Urinary bladder (tissue), 3 donors: ENCODE measurements at regions not wholly inside any gene's neighbourhood (a gene's known extent, or its start where the extent isn't known, plus 50 kb on each side); places are given as distances from the start of the nearest gene placed in this dataset.

ENCODE experiments used
- DNase-seq: peaks from one replicate; pipeline ENCODE4 v3.0.0-alpha.2; 2015; ENCODE audit errors: extremely low spot score
- H3K27ac ChIP-seq: one replicate; pipeline ENCODE4 v1.5.1; 2013; ENCODE audit warnings: low read depth, mild to moderate bottlenecking, moderate library complexity
- H3K36me3 ChIP-seq: one replicate; pipeline ENCODE4 v1.6.1; 2013; ENCODE audit warnings: mild to moderate bottlenecking, moderate library complexity; ENCODE audit not compliant: insufficient read depth
- H3K4me1 ChIP-seq: one replicate; pipeline ENCODE4 v1.6.1; 2013; ENCODE audit warnings: mild to moderate bottlenecking, moderate library complexity; ENCODE audit not compliant: insufficient read depth
- H3K4me3 ChIP-seq: one replicate; pipeline ENCODE4 v1.5.1; 2013; ENCODE audit warnings: low read depth, low read length
- WGBS: extraction: QIAGEN DNeasy Blood & Tissue Kit; methylation state at CpG from one replicate; pipeline ENCODE4 v1.1.7; 2013; 5-methylcytosine and 5-hydroxymethylcytosine counted together
- donor health status: healthy with polysubstance abuse.
- donor health status: healthy.

DNA sequence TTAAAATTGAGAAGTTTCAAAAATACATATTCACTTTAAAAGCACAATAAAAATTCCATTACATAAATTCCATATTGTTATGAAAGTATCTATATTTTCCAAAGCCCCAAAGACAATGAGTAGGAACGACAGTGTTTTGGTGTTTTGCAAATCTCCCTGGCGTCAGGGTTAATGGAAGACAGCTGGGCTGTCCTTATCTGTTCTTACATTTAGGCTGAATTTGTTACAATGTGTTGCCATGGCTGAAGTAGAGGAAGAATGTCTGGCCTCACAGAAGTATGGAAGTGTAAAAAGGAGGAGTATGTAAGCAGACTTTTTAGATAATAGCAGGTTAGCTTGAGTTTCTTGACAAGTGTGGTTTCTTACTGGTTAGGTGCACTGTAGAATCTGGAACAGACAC lies 124.4 kb upstream of the SPATA13 start:
- Histone ChIP-seq H3K27ac (no peak overlapping the region), H3K36me3 (no peaks in the 10 kb centered on the region), H3K4me3 (no peak overlapping the region), H3K4me1 (no peaks in the 10 kb centered on the region)
- peak; percentile 23 for DNase-seq
- 34% methylated on average over 2 of the region's 2 CpGs for WGBS

GRCh38 chr13:24038405-24038804 lies 122.1 kb upstream of the SPATA13 start:
- DNase-seq, result no peak
- H3K27ac ChIP-seq, result peak overlapping the region; percentile 45
- 20% methylated on average over 9 of the region's 9 CpGs for WGBS
- no peak overlapping the region for H3K4me3 ChIP-seq
- no peaks in the 10 kb centered on the region for H3K4me1 ChIP-seq
- no peaks in the 10 kb centered on the region for H3K36me3 ChIP-seq

- WGBS, result 20% methylated on average over 3 of the region's 3 CpGs
- DNase-seq, result no peak
- no peaks in the 10 kb centered on the region for H3K36me3 ChIP-seq
Measured at GRCh38 chr13:24038841-24039330, 121.6 kb upstream of the SPATA13 start.

GRCh38 chr13:24039621-24040475 lies 120.7 kb upstream of the SPATA13 start:
- no peak for DNase-seq
- no peaks in the 10 kb centered on the region for H3K36me3 ChIP-seq
- H3K4me3 ChIP-seq, result no peak overlapping the region
- H3K4me1 ChIP-seq, result no peaks in the 10 kb centered on the region
- 95% methylated on average over 7 of the region's 7 CpGs for WGBS
- no peak overlapping the region for H3K27ac ChIP-seq

More at GRCh38 chr13:24038841-24039330, 121.6 kb upstream of the SPATA13 start:
- Histone ChIP-seq H3K27ac (peak overlapping the region; percentile 45), H3K4me3 (no peak overlapping the region), H3K4me1 (no peaks in the 10 kb centered on the region)

GRCh38 chr13:24040835-24041234 lies 119.7 kb upstream of the SPATA13 start:
- no peaks in the 10 kb centered on the region for H3K36me3 ChIP-seq
- H3K27ac ChIP-seq, result no peak overlapping the region
- H3K4me1 ChIP-seq, result no peaks in the 10 kb centered on the region
- no peak for DNase-seq
- no peak overlapping the region for H3K4me3 ChIP-seq
- WGBS, result 87% methylated on average over 3 of the region's 3 CpGs

DNA sequence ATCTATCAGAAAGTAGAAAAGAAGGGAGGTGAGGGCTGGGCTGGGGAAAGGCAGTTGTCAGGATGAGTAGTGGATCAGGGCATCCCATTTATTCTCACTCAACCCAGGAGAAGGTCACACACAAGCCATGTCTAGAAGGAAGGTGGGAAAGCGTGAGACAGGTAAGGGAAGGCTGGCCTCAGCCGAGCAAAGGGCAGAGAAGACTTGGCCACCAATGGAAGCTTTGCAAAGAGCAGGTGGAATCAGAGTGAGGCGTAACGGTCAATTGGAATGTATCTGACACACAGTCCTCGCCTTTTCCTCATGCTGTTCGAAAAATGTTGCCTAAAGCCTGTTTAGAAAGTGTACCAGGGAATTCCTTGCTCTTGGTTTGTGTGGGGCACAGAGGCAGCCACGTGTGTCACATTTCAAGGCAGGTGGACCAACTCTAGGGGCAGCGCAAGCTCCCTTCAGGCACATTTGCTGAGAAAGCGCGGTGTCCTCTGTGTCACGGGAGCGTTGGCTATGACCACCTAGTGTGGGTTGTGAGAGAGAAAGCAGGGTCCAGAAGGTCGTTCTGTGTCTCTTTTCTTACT lies 118.8 kb upstream of the SPATA13 start:
- Histone ChIP-seq H3K36me3 (no peaks in the 10 kb centered on the region), H3K4me1 (no peaks in the 10 kb centered on the region), H3K4me3 (no peak overlapping the region), H3K27ac (no peak overlapping the region)
- 81% methylated on average over 13 of the region's 13 CpGs for WGBS
- DNase-seq, result no peak

GRCh38 chr13:24042710-24043440 lies 117.6 kb upstream of the SPATA13 start:
- no peak overlapping the region for H3K4me3 ChIP-seq
- DNase-seq, result no peak
- 70% methylated on average over 17 of the region's 17 CpGs for WGBS
- H3K27ac ChIP-seq, result no peak overlapping the region
- H3K4me1 ChIP-seq, result no peaks in the 10 kb centered on the region
- H3K36me3 ChIP-seq, result no peaks in the 10 kb centered on the region

- H3K4me1 ChIP-seq, result no peaks in the 10 kb centered on the region
- DNase-seq, result no peak
- H3K36me3 ChIP-seq, result no peaks in the 10 kb centered on the region
- H3K4me3 ChIP-seq, result no peak overlapping the region
- WGBS, result 61% methylated on average over 9 of the region's 9 CpGs
- H3K27ac ChIP-seq, result no peak overlapping the region
Measured at GRCh38 chr13:24043590-24044350, 116.8 kb upstream of the SPATA13 start.

GRCh38 chr13:24045597-24045996 lies 114.9 kb upstream of the SPATA13 start:
- H3K27ac ChIP-seq, result no peak overlapping the region
- no peaks in the 10 kb centered on the region for H3K36me3 ChIP-seq
- DNase-seq, result no peak
- 50% methylated on average over 4 of the region's 4 CpGs for WGBS
- H3K4me1 ChIP-seq, result no peaks in the 10 kb centered on the region
- no peak overlapping the region for H3K4me3 ChIP-seq

GRCh38 chr13:24050292-24050711 lies 110.2 kb upstream of the SPATA13 start:
- no peaks in the 10 kb centered on the region for H3K4me1 ChIP-seq
- H3K4me3 ChIP-seq, result no peak overlapping the region
- H3K27ac ChIP-seq, result no peak overlapping the region
- no peaks in the 10 kb centered on the region for H3K36me3 ChIP-seq
- no peak for DNase-seq
- WGBS, result 26% methylated on average over 6 of the region's 6 CpGs

DNA sequence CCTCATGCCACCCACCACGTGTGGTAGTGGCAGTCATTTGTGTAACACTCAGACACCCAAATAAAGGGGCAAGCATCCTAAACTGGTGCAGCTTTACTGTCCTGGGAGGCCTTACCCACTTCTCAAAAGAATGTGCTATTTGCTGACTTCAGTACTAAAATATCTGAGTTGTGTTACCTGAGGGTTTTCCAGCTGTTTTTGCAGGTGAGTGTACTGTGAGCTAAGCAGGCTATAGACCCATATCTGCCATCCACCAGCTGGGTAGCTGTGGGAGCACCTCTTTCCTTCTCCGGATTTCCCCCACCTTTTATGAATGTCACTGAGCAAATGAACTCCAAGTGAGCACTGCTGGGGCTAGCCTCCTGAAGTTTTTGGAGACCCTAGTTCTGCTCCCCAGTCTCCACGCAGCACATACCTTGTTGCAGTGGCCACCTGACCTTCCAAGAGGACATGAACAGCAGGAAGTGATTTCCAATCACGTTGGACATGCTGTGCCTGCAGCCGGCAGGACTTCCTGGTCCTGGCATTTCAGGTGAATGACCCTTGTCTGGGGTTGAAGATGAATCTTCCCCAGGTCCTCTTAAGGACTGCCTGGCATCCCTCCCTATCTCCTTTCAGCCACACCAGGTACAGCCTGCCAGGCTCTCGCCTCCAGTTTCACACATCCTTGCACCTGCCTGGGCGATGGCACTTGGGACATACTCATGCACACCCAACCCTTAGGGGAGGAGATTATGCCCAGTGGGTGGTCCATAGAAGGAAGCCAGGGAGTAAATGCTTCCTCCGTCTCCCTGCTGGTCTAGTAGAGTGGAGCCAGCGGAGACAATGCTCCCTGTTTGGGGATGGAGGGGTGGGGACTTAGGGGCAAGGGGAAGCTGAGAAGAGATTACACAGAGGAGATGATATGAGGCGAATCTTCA lies 109.5 kb upstream of the SPATA13 start:
- Histone ChIP-seq H3K4me1 (no peaks in the 10 kb centered on the region), H3K36me3 (no peaks in the 10 kb centered on the region), H3K4me3 (no peak overlapping the region), H3K27ac (no peak overlapping the region)
- no peak for DNase-seq
- 77% methylated on average over 10 of the region's 10 CpGs for WGBS
